Smooth muscle cell (in vitro differentiated cells): ENCODE measurements at regions not wholly inside any gene's neighbourhood (a gene's known extent, or its start where the extent isn't known, plus 50 kb on each side); places are given as distances from the start of the nearest gene placed in this dataset.

Source experiments
- DNase-seq: peaks from one replicate; lab custom pipeline; 2025; ENCODE audit not compliant: unreplicated experiment; lab: John Stamatoyannopoulos, UW
- H2AFZ ChIP-seq: fragments of 200-600 bp; sonication (generic); 2 replicates; pipeline ENCODE4 v1.6.0; 2016; ENCODE audit warnings: antibody characterized with exemption, low read depth, mild to moderate bottlenecking
- H3F3A ChIP-seq: fragments of 200-600 bp; sonication (generic); 2 replicates; pipeline ENCODE4 v1.6.0; 2017; ENCODE audit warnings: antibody characterized with exemption, low read depth
- H3K27ac ChIP-seq: fragments of 200-600 bp; sonication (generic); 2 replicates; pipeline ENCODE4 v1.5.1; 2016; ENCODE audit warnings: low read depth, mild to moderate bottlenecking
- H3K27me3 ChIP-seq: fragments of 200-600 bp; sonication (generic); 2 replicates; pipeline ENCODE4 v1.6.1; 2016; ENCODE audit warnings: low read depth, mild to moderate bottlenecking
- H3K36me3 ChIP-seq: fragments of 200-600 bp; sonication (generic); 2 replicates; pipeline ENCODE4 v1.5.1; 2016; ENCODE audit warnings: low read depth
- H3K4me1 ChIP-seq: fragments of 200-600 bp; sonication (generic); 2 replicates; pipeline ENCODE4 v1.5.1; 2016; ENCODE audit warnings: low read depth
- H3K4me2 ChIP-seq: fragments of 200-600 bp; sonication (generic); 2 replicates; pipeline ENCODE4 v1.6.0; 2016; ENCODE audit warnings: mild to moderate bottlenecking
- H3K4me3 ChIP-seq: fragments of 200-600 bp; sonication (generic); 2 replicates; pipeline ENCODE4 v1.5.1; 2016; ENCODE audit warnings: mild to moderate bottlenecking
- H3K79me2 ChIP-seq: fragments of 200-600 bp; sonication (generic); 2 replicates; pipeline ENCODE4 v1.6.0; 2016; ENCODE audit warnings: low read depth, mild to moderate bottlenecking
- H3K9ac ChIP-seq: fragments of 200-600 bp; sonication (generic); 2 replicates; pipeline ENCODE4 v1.6.0; 2016; ENCODE audit warnings: low read depth
- H3K9me3 ChIP-seq: fragments of 200-600 bp; sonication (generic); replicated peaks from 2 replicates; pipeline ENCODE4 v1.5.1; 2016; ENCODE audit warnings: low read depth
- H4K20me1 ChIP-seq: fragments of 200-600 bp; sonication (generic); 2 replicates; pipeline ENCODE4 v1.6.0; 2016; ENCODE audit warnings: low read depth
- CTCF ChIP-seq: fragments of 200-600 bp; sonication (generic); IDR thresholded peaks from 2 replicates; pipeline ENCODE4 v1.5.1; 2017; ENCODE audit warnings: borderline replicate concordance, mild to moderate bottlenecking, antibody characterized with exemption; ENCODE audit not compliant: insufficient read depth, poor library complexity, severe bottlenecking
- WGBS: methylation state at CpG from one replicate; pipeline ENCODE4 v1.1.7; 2016; ENCODE audit warnings: low lambda C conversion rate; 5-methylcytosine and 5-hydroxymethylcytosine counted together

DNA sequence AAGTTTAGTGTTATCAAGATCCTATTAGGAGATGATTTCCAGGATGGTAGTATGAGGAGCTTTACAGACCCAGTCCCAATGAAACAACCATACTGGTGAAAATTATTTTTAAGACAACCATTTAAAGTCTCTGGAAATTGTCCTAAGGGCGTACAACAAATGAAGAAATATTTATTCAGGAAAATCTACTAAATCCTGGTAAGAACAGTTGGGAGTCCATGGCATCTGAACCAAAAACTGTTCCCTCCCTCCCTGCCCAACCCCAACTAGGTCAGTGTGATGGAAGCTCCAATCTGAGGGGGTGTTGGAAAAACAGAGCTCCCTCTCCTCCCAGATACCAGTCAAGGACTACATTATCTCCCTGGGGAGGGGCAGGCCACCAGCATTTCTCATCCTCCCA, 74.7 kb upstream of the MKLN1 start:
- 95% methylated on average over 1 of the region's 1 CpG for WGBS

DNA sequence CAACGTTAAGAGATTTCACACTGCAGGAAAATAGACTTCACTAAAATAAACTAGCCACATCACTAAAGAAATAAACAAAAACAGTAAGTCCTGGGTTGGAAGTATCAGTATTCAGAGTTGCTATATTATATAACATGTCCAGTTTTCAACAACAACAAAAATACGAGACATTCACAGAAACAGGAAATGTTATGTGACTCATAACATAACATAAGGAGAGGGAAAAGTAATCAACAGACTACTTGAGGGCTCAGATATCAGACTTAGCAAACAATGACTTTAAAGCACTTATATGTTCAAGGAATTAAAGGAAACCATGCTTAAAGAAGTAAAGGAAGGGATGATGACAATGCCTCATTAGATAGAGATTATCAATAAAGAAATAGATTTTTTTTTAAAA, 73.5 kb upstream of the MKLN1 start:
- no peaks in the 10 kb centered on the region for H3K79me2 ChIP-seq
- H3K9me3 ChIP-seq, result no peaks in the 10 kb centered on the region
- H3K36me3 ChIP-seq, result no peaks in the 10 kb centered on the region
- no peaks in the 10 kb centered on the region for H4K20me1 ChIP-seq
- no peaks in the 10 kb centered on the region for H3F3A ChIP-seq
- H3K4me1 ChIP-seq, result no peaks in the 10 kb centered on the region
- H3K4me3 ChIP-seq, result no peak overlapping the region
- no peak overlapping the region for H2AFZ ChIP-seq
- H3K4me2 ChIP-seq, result no peak overlapping the region
- DNase-seq, result no peak
- TF ChIP-seq CTCF, result no peak
- no peak overlapping the region for H3K27ac ChIP-seq
- H3K9ac ChIP-seq, result no peak overlapping the region
- H3K27me3 ChIP-seq, result no peaks in the 10 kb centered on the region
- WGBS, result 81% methylated on average over 2 of the region's 2 CpGs

More for the DNA sequence above, 74.7 kb upstream of the MKLN1 start:
- Histone ChIP-seq H3K4me3 (no peak overlapping the region), H4K20me1 (no peaks in the 10 kb centered on the region), H3K4me1 (no peaks in the 10 kb centered on the region), H3K4me2 (no peak overlapping the region), H3K9ac (no peak overlapping the region), H3K79me2 (no peaks in the 10 kb centered on the region), H3F3A (no peaks in the 10 kb centered on the region), H2AFZ (no peak overlapping the region), H3K27ac (no peak overlapping the region), H3K9me3 (no peaks in the 10 kb centered on the region), H3K36me3 (no peaks in the 10 kb centered on the region), H3K27me3 (no peaks in the 10 kb centered on the region)
- no peak for DNase-seq
- TF ChIP-seq CTCF, result no peak

GRCh38 chr7:131255242-131255641, 72.4 kb upstream of the MKLN1 start:
- Histone ChIP-seq H3K9ac (no peak overlapping the region), H3K27me3 (no peaks in the 10 kb centered on the region), H2AFZ (no peak overlapping the region), H3K27ac (no peak overlapping the region), H3K4me2 (no peak overlapping the region), H3K4me1 (no peaks in the 10 kb centered on the region), H3K9me3 (no peaks in the 10 kb centered on the region), H3K36me3 (no peaks in the 10 kb centered on the region), H3K79me2 (no peaks in the 10 kb centered on the region), H4K20me1 (no peaks in the 10 kb centered on the region), H3F3A (no peaks in the 10 kb centered on the region), H3K4me3 (no peak overlapping the region)
- no peak for DNase-seq
- TF ChIP-seq CTCF, result no peak
- WGBS, result 87% methylated on average over 1 of the region's 1 CpG

DNA sequence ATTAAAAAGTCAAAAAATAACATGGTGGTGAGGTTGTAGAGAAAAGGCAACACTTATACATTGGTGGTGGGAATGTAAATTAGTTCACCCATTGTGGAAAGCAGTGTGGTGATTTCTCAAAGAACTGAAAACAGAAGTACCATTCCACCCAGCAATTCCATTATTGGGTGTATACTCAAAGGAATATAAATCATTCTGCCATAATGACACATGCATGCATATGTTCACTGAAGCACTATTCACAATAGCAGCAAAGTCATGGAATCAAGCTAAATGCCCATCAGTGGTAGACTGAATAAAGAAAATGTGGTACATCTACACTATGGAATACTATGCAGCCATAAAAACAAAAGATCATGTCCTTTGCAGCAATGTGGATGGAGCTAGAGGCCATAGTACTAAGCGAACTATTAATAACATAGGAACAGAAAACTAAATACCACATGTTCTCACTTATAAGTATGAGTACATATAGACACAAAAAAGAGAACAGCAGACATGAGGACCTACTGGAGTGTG, 66.1 kb upstream of the MKLN1 start:
- Histone ChIP-seq H3K4me2 (no peak overlapping the region), H3F3A (no peaks in the 10 kb centered on the region), H3K4me1 (no peaks in the 10 kb centered on the region), H3K27ac (no peak overlapping the region), H3K4me3 (no peak overlapping the region), H3K36me3 (no peaks in the 10 kb centered on the region), H3K79me2 (no peaks in the 10 kb centered on the region), H3K9me3 (no peaks in the 10 kb centered on the region), H2AFZ (no peak overlapping the region), H3K27me3 (no peaks in the 10 kb centered on the region), H4K20me1 (no peaks in the 10 kb centered on the region), H3K9ac (no peak overlapping the region)
- 94% methylated on average over 1 of the region's 1 CpG for WGBS
- DNase-seq, result no peak
- no peak for TF ChIP-seq CTCF
